K562 (cell line): ENCODE measurements at regions not wholly inside any gene's neighbourhood (a gene's known extent, or its start where the extent isn't known, plus 50 kb on each side); places are given as distances from the start of the nearest gene placed in this dataset.

Source experiments
- BRCA1 ChIP-seq, 2 experiments: fragments of 450-650 bp in 1 of 2; sonication (generic) in 1 of 2; formaldehyde crosslinking in 1 of 2; IDR thresholded peaks; 2 replicates each; pipeline versions ENCODE4 v1.5.0 to v1.6.1; 2017 to 2020; ENCODE audit warnings: mild to moderate bottlenecking in 1 of 2, missing genetic modification reagents in 1 of 2
- BRD4 ChIP-seq: fragments of 200-600 bp; sonication (generic); IDR thresholded peaks from 2 replicates; pipeline ENCODE4 v1.6.1; 2017; ENCODE audit warnings: inconsistent platforms
- CREB3 ChIP-seq: fragments of 450-650 bp; conservative IDR thresholded peaks from 2 replicates; pipeline ENCODE4 v1.6.1; 2016; ENCODE audit warnings: missing genetic modification characterization, low read depth, mild to moderate bottlenecking, missing compliant biosample characterization, moderate library complexity
- DPF2 ChIP-seq: fragments of 450-650 bp; IDR thresholded peaks from 2 replicates; pipeline ENCODE4 v1.6.1; 2016
- EP300 ChIP-seq: IDR thresholded peaks from 2 replicates; pipeline ENCODE4 v1.6.1; 2012; ENCODE audit warnings: low read length, improper control_type of control experiment
- FIP1L1 ChIP-seq: fragments of 200-400 bp; formaldehyde crosslinking; IDR thresholded peaks from 2 replicates; pipeline ENCODE4 v1.6.1; 2018; ENCODE audit warnings: mild to moderate bottlenecking, low read depth, low read length; ENCODE audit not compliant: poor library complexity, severe bottlenecking
- FOXJ2 ChIP-seq: fragments of 200-800 bp; sonication (Bioruptor generic); IDR thresholded peaks from 2 replicates; pipeline ENCODE4 v1.6.1; 2016; ENCODE audit warnings: missing genetic modification characterization, missing compliant biosample characterization
- FOXK2 ChIP-seq, 2 experiments: fragments of 450-650 bp; IDR thresholded peaks in 1 of 2; conservative IDR thresholded peaks in 1 of 2; 2 replicates each; pipeline ENCODE4 v1.6.1; 2016; ENCODE audit warnings: low read depth in 2 of 2, mild to moderate bottlenecking in 1 of 2
- HDAC8 ChIP-seq: fragments of 450-650 bp; IDR thresholded peaks from 2 replicates; pipeline ENCODE4 v1.6.1; 2016; ENCODE audit warnings: mild to moderate bottlenecking, missing genetic modification characterization, moderate library complexity, missing compliant biosample characterization
- MED1 ChIP-seq: sonication (generic); formaldehyde crosslinking; IDR thresholded peaks from 2 replicates; pipeline ENCODE4 v1.8.1; 2023; ENCODE audit warnings: missing genetic modification reagents, borderline replicate concordance
- POLR2G ChIP-seq: fragments of 200-400 bp; formaldehyde crosslinking; IDR thresholded peaks from 2 replicates; pipeline ENCODE4 v1.6.1; 2017; ENCODE audit warnings: low read depth, mild to moderate bottlenecking, antibody characterized with exemption, low read length, moderate library complexity
- RBBP5 ChIP-seq: fragments of 200-600 bp; sonication (generic); IDR thresholded peaks from 2 replicates; pipeline ENCODE4 v1.6.1; 2012; ENCODE audit warnings: borderline replicate concordance, mild to moderate bottlenecking, low read length, control low read depth, inconsistent platforms; ENCODE audit not compliant: insufficient read depth, poor library complexity, severe bottlenecking
- SAP30 ChIP-seq: fragments of 200-600 bp; sonication (generic); IDR thresholded peaks from 2 replicates; pipeline ENCODE4 v1.6.1; 2012; ENCODE audit warnings: borderline replicate concordance, low read depth, mild to moderate bottlenecking, moderate library complexity, low read length, control low read depth, inconsistent platforms; ENCODE audit not compliant: insufficient read depth, poor library complexity, severe bottlenecking
- SPI1 ChIP-seq: IDR thresholded peaks from 2 replicates; pipeline ENCODE4 v1.6.1; 2011; ENCODE audit warnings: low read depth, low read length, control low read depth, borderline replicate concordance
- TCFL5 ChIP-seq: fragments of 250-450 bp; sonication (Bioruptor Pico); conservative IDR thresholded peaks from 2 replicates; pipeline ENCODE4 v1.6.1; 2021; ENCODE audit warnings: mild to moderate bottlenecking, moderate library complexity, matching md5 sums
- ZBTB1 ChIP-seq: sonication (generic); formaldehyde crosslinking; IDR thresholded peaks from 2 replicates; pipeline ENCODE4 v1.8.1; 2023; ENCODE audit warnings: missing genetic modification reagents, low read depth, mild to moderate bottlenecking, borderline replicate concordance
- ZKSCAN1 ChIP-seq: fragments of 150-350 bp; IDR thresholded peaks from 2 replicates; pipeline ENCODE4 v1.6.1; 2016; ENCODE audit warnings: low read depth, low read length
- TF ChIP-seq, protein P1 (sequence below): fragments of 450-650 bp; IDR thresholded peaks from 2 replicates; pipeline ENCODE4 v1.7.1; 2018; ENCODE audit warnings: mild to moderate bottlenecking, low read depth; ENCODE audit not compliant: partially characterized antibody
- TF ChIP-seq, protein P2 (sequence below): fragments of 250-450 bp; sonication (Bioruptor Pico); IDR thresholded peaks from 2 replicates; pipeline ENCODE4 v1.5.1; 2021; ENCODE audit warnings: mild to moderate bottlenecking
- TF ChIP-seq, protein P3 (sequence below): sonication (generic); formaldehyde crosslinking; IDR thresholded peaks from 2 replicates; pipeline ENCODE4 v1.8.1; 2023; ENCODE audit warnings: mild to moderate bottlenecking, missing genetic modification reagents, moderate library complexity

DNA sequence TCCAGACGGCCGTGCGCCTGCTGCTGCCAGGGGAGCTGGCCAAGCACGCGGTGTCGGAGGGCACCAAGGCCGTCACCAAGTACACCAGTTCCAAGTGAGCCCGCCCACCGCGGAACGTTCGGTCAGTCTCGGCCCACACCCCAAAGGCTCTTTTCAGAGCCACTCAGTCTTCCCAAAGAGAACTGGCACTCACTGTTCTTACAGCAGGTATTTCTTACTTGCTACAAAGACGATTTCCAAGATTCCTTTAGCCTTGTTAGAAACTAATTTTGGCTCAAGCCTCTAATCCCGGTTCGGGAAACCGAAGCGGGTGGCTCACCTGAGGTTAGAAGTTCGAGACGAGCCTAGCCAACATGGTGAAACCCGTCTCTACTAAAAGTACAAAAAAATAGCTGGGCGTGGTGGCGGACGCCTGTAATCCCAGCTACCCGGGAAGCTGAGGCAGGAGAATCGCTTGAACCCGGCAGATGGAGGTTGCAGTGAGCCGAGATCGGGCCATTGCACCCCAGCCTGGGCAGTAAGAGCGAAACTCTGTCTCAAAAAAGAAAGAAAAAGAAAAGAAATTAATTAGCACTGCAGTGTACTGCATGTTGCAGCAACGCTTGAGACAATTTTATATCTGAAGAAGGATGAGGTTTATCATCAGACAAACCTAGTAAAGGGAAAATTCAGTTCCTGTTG is 73.1 kb downstream of the OR2B2 start (continued):
- TF ChIP-seq, protein P1, sequence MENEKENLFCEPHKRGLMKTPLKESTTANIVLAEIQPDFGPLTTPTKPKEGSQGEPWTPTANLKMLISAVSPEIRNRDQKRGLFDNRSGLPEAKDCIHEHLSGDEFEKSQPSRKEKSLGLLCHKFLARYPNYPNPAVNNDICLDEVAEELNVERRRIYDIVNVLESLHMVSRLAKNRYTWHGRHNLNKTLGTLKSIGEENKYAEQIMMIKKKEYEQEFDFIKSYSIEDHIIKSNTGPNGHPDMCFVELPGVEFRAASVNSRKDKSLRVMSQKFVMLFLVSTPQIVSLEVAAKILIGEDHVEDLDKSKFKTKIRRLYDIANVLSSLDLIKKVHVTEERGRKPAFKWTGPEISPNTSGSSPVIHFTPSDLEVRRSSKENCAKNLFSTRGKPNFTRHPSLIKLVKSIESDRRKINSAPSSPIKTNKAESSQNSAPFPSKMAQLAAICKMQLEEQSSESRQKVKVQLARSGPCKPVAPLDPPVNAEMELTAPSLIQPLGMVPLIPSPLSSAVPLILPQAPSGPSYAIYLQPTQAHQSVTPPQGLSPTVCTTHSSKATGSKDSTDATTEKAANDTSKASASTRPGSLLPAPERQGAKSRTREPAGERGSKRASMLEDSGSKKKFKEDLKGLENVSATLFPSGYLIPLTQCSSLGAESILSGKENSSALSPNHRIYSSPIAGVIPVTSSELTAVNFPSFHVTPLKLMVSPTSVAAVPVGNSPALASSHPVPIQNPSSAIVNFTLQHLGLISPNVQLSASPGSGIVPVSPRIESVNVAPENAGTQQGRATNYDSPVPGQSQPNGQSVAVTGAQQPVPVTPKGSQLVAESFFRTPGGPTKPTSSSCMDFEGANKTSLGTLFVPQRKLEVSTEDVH = no peak
- TF ChIP-seq CREB3 (no peak), FOXK2 (conservative IDR thresholded peaks at IDR 0.05 in 1 of 2, IDR thresholded peaks at IDR 0.05 in 1 of 2; ENCODE audit: low read depth in 2 of 2) (no peak), MED1 (CRISPR knock-in tag) (peak; percentile 2; the same call in 1 of the 2 replicates), BRCA1 (IDR thresholded peaks at IDR 0.05) (no peak), BRCA1 (CRISPR knock-in tag; IDR thresholded peaks at IDR 0.05) (0 out of 2 replicates have a peak, but pooled peaks have one; percentile 76), BRD4 (peak; percentile 54; the same call in 1 of the 2 replicates), POLR2G (peak; percentile 83), HDAC8 (tag) (no peak), FIP1L1 (peak; percentile 89), FOXJ2 (tag) (no peak), SPI1 (no peak), SAP30 (peak; percentile 81), ZKSCAN1 (no peak), DPF2 (no peak), EP300 (no peak), RBBP5 (peak; percentile 25), TCFL5 (CRISPR knock-in tag) (no peak), ZBTB1 (CRISPR knock-in tag) (peak; percentile 77; the same call in 1 of the 2 replicates)
- TF ChIP-seq, protein P2, sequence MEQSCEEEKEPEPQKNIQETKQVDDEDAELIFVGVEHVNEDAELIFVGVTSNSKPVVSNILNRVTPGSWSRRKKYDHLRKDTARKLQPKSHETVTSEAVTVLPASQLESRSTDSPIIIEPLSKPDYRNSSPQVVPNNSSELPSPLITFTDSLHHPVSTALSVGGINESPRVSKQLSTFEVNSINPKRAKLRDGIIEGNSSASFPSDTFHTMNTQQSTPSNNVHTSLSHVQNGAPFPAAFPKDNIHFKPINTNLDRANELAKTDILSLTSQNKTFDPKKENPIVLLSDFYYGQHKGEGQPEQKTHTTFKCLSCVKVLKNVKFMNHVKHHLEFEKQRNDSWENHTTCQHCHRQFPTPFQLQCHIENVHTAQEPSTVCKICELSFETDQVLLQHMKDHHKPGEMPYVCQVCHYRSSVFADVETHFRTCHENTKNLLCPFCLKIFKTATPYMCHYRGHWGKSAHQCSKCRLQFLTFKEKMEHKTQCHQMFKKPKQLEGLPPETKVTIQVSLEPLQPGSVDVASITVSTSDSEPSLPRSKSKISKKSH (CRISPR knock-in tag) = no peak
- TF ChIP-seq, protein P3, sequence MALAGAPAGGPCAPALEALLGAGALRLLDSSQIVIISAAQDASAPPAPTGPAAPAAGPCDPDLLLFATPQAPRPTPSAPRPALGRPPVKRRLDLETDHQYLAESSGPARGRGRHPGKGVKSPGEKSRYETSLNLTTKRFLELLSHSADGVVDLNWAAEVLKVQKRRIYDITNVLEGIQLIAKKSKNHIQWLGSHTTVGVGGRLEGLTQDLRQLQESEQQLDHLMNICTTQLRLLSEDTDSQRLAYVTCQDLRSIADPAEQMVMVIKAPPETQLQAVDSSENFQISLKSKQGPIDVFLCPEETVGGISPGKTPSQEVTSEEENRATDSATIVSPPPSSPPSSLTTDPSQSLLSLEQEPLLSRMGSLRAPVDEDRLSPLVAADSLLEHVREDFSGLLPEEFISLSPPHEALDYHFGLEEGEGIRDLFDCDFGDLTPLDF = 0 out of 2 replicates have a peak, but pooled peaks have one; percentile 17
